ENCODE measurements at regions not wholly inside any gene's neighbourhood (a gene's known extent, or its start where the extent isn't known, plus 50 kb on each side); places are given as distances from the start of the nearest gene placed in this dataset.

- TF ChIP-seq POLR2A (IDR thresholded peaks at IDR 0.05) = no peak
- TF ChIP-seq, protein P1, sequence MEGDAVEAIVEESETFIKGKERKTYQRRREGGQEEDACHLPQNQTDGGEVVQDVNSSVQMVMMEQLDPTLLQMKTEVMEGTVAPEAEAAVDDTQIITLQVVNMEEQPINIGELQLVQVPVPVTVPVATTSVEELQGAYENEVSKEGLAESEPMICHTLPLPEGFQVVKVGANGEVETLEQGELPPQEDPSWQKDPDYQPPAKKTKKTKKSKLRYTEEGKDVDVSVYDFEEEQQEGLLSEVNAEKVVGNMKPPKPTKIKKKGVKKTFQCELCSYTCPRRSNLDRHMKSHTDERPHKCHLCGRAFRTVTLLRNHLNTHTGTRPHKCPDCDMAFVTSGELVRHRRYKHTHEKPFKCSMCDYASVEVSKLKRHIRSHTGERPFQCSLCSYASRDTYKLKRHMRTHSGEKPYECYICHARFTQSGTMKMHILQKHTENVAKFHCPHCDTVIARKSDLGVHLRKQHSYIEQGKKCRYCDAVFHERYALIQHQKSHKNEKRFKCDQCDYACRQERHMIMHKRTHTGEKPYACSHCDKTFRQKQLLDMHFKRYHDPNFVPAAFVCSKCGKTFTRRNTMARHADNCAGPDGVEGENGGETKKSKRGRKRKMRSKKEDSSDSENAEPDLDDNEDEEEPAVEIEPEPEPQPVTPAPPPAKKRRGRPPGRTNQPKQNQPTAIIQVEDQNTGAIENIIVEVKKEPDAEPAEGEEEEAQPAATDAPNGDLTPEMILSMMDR (IDR thresholded peaks at IDR 0.05) = no peak
Observed at GRCh38 chr7:145795132-145795531, 321.5 kb upstream of the CNTNAP2 start.

Measured in breast epithelium (tissue), 3 donors.